ENCODE measurements at regions not wholly inside any gene's neighbourhood (a gene's known extent, or its start where the extent isn't known, plus 50 kb on each side); places are given as distances from the start of the nearest gene placed in this dataset.

- TF ChIP-seq POLR2A (IDR thresholded peaks at IDR 0.05) (no peak), CTCF (IDR thresholded peaks at IDR 0.05) (no peak)
Observed at GRCh38 chr1:214854126-214854875, 228.2 kb upstream of the KCNK2 start.

All from adrenal gland (tissue), 5 donors.